GM12892 (cell line): ENCODE measurements at regions not wholly inside any gene's neighbourhood (a gene's known extent, or its start where the extent isn't known, plus 50 kb on each side); places are given as distances from the start of the nearest gene placed in this dataset.

Experiments
- DNase-seq: peaks from one replicate; pipeline ENCODE4 v3.0.0; 2011; ENCODE audit not compliant: insufficient read length
- FAIRE-seq: peaks from 2 replicates; lab custom pipeline; 2011; peaks lifted over from hg19 to GRCh38; lab: Jason Lieb, UNC
- POLR2A ChIP-seq: IDR thresholded peaks from 2 replicates; pipeline ENCODE4 v1.6.1; 2011; ENCODE audit warnings: low read depth, low read length, control low read depth
- POLR2AphosphoS5 ChIP-seq: IDR thresholded peaks from 2 replicates; pipeline ENCODE4 v1.6.1; 2011; ENCODE audit warnings: low read depth, low read length, control low read depth
- TAF1 ChIP-seq: IDR thresholded peaks from 2 replicates; pipeline ENCODE4 v1.6.1; 2011; ENCODE audit warnings: low read depth, mild to moderate bottlenecking, control low read depth, low read length, borderline replicate concordance

- FAIRE-seq (no peak), DNase-seq (no peak)
Observed at GRCh38 chr4:23484689-23485088, 405.2 kb downstream of the PPARGC1A start.

GRCh38 chr4:23483320-23483960, 406.4 kb downstream of the PPARGC1A start:
- DNase-seq = no peak
- TF ChIP-seq POLR2AphosphoS5 = no peak
- no peak for TF ChIP-seq POLR2A
- no peak for TF ChIP-seq TAF1
- FAIRE-seq = no peak

More at GRCh38 chr4:23484689-23485088, 405.2 kb downstream of the PPARGC1A start:
- no peak for TF ChIP-seq TAF1
- TF ChIP-seq POLR2A = no peak
- TF ChIP-seq POLR2AphosphoS5 = no peak

GRCh38 chr4:23481566-23481965, 408.3 kb downstream of the PPARGC1A start:
- TF ChIP-seq TAF1 (no peak), POLR2AphosphoS5 (no peak), POLR2A (no peak)
- no peak for FAIRE-seq
- no peak for DNase-seq

GRCh38 chr4:23477905-23478304, 411.9 kb downstream of the PPARGC1A start:
- no peak for DNase-seq
- TF ChIP-seq POLR2AphosphoS5 (no peak), TAF1 (no peak), POLR2A (no peak)
- no peak for FAIRE-seq

- no peak for FAIRE-seq
- TF ChIP-seq TAF1 (no peak), POLR2A (no peak), POLR2AphosphoS5 (no peak)
Observed at GRCh38 chr4:23476515-23477090, 413.2 kb downstream of the PPARGC1A start.

GRCh38 chr4:23463071-23463470, 426.8 kb downstream of the PPARGC1A start:
- FAIRE-seq (no peak), DNase-seq (no peak)
- no peak for TF ChIP-seq TAF1
- TF ChIP-seq POLR2AphosphoS5 = no peak
- TF ChIP-seq POLR2A = no peak

More at GRCh38 chr4:23476515-23477090, 413.2 kb downstream of the PPARGC1A start:
- DNase-seq = no peak

- FAIRE-seq (no peak), DNase-seq (no peak)
- TF ChIP-seq POLR2AphosphoS5 (no peak), TAF1 (no peak), POLR2A (no peak)
Observed at GRCh38 chr4:23458054-23458453, 431.8 kb downstream of the PPARGC1A start.

- no peak for TF ChIP-seq TAF1
- FAIRE-seq (no peak), DNase-seq (no peak)
Observed at GRCh38 chr4:23456864-23457263, 433.0 kb downstream of the PPARGC1A start.

- TF ChIP-seq POLR2A (no peak), TAF1 (no peak), POLR2AphosphoS5 (no peak)
- FAIRE-seq = no peak
- no peak for DNase-seq
Observed at GRCh38 chr4:23455456-23456158, 434.2 kb downstream of the PPARGC1A start.

- FAIRE-seq (no peak), DNase-seq (no peak)
- TF ChIP-seq TAF1 = no peak
- TF ChIP-seq POLR2AphosphoS5 = no peak
- TF ChIP-seq POLR2A = no peak
Observed at GRCh38 chr4:23441530-23442069, 448.2 kb downstream of the PPARGC1A start.

GRCh38 chr4:23438764-23439163, 451.1 kb downstream of the PPARGC1A start:
- no peak for DNase-seq
- no peak for TF ChIP-seq POLR2A
- TF ChIP-seq POLR2AphosphoS5 = no peak
- no peak for TF ChIP-seq TAF1
- no peak for FAIRE-seq
